ENCODE measurements at regions not wholly inside any gene's neighbourhood (a gene's known extent, or its start where the extent isn't known, plus 50 kb on each side); places are given as distances from the start of the nearest gene placed in this dataset.

GRCh38 chr3:25895443-25895842 lies 105.6 kb downstream of the OXSM start:
- H3K4me3 ChIP-seq (ENCODE audit: low read depth in 1 of 2, low read length in 2 of 2): no peak overlapping the region
- H3K27me3 ChIP-seq (ENCODE audit: low read depth, low read length): no peaks in the 10 kb centered on the region
- no peaks in the 10 kb centered on the region for H3K9me3 ChIP-seq (ENCODE audit: control insufficient read depth in 1 of 2, low read length in 2 of 2)
- no peaks in the 10 kb centered on the region for H3K36me3 ChIP-seq (ENCODE audit: control insufficient read depth in 1 of 2, insufficient read depth in 2 of 2, low read length in 2 of 2)
- H3K4me1 ChIP-seq (ENCODE audit: control insufficient read depth in 1 of 2, insufficient read depth in 2 of 2, low read length in 2 of 2): no peaks in the 10 kb centered on the region
- H3K27ac ChIP-seq (ENCODE audit: low read length): no peak overlapping the region

- no peak overlapping the region for H3K4me3 ChIP-seq (ENCODE audit: low read depth in 1 of 2, low read length in 2 of 2)
- no peak overlapping the region for H3K27ac ChIP-seq (ENCODE audit: low read length)
- H3K9me3 ChIP-seq (ENCODE audit: control insufficient read depth in 1 of 2, low read length in 2 of 2): no peaks in the 10 kb centered on the region
- no peaks in the 10 kb centered on the region for H3K4me1 ChIP-seq (ENCODE audit: control insufficient read depth in 1 of 2, insufficient read depth in 2 of 2, low read length in 2 of 2)
- H3K27me3 ChIP-seq (ENCODE audit: low read depth, low read length): no peaks in the 10 kb centered on the region
- H3K36me3 ChIP-seq (ENCODE audit: control insufficient read depth in 1 of 2, insufficient read depth in 2 of 2, low read length in 2 of 2): no peaks in the 10 kb centered on the region
Observed at GRCh38 chr3:25897019-25897418, 107.1 kb downstream of the OXSM start.

- H3K9me3 ChIP-seq (ENCODE audit: control insufficient read depth in 1 of 2, low read length in 2 of 2): no peaks in the 10 kb centered on the region
Observed at GRCh38 chr3:25899352-25900101, 109.6 kb downstream of the OXSM start.

GRCh38 chr3:25900161-25900560 lies 110.3 kb downstream of the OXSM start:
- H3K27ac ChIP-seq (ENCODE audit: low read length): no peak overlapping the region
- H3K27me3 ChIP-seq (ENCODE audit: low read depth, low read length): no peaks in the 10 kb centered on the region
- H3K4me3 ChIP-seq (ENCODE audit: low read depth in 1 of 2, low read length in 2 of 2): no peak overlapping the region
- no peaks in the 10 kb centered on the region for H3K9me3 ChIP-seq (ENCODE audit: control insufficient read depth in 1 of 2, low read length in 2 of 2)
- no peaks in the 10 kb centered on the region for H3K4me1 ChIP-seq (ENCODE audit: control insufficient read depth in 1 of 2, insufficient read depth in 2 of 2, low read length in 2 of 2)
- H3K36me3 ChIP-seq (ENCODE audit: control insufficient read depth in 1 of 2, insufficient read depth in 2 of 2, low read length in 2 of 2): no peaks in the 10 kb centered on the region

More at GRCh38 chr3:25899352-25900101, 109.6 kb downstream of the OXSM start:
- Histone ChIP-seq H3K4me3 (ENCODE audit: low read depth in 1 of 2, low read length in 2 of 2) (no peak overlapping the region), H3K27me3 (ENCODE audit: low read depth, low read length) (no peaks in the 10 kb centered on the region), H3K27ac (ENCODE audit: low read length) (no peak overlapping the region), H3K4me1 (ENCODE audit: control insufficient read depth in 1 of 2, insufficient read depth in 2 of 2, low read length in 2 of 2) (no peaks in the 10 kb centered on the region), H3K36me3 (ENCODE audit: control insufficient read depth in 1 of 2, insufficient read depth in 2 of 2, low read length in 2 of 2) (no peaks in the 10 kb centered on the region)

DNA sequence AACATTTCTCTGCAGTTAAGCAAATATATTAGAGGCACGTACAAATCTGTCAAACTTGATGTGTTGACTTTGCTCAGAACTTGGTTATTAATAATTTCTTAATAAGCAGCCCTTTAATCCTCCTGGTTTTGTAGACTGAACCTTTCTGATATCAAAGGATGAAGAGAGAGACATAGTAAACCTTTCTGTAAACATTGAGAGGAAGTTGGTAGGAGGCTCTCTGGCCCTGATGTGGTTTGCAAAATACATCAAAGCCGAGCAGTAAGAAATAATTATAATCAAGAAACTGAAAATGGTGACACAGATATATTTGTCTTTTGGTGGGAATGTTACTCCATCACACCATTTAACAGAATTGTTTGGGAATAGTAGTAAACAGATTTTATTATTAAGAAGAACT lies 111.9 kb downstream of the OXSM start:
- H3K4me3 ChIP-seq (ENCODE audit: low read depth in 1 of 2, low read length in 2 of 2): no peak overlapping the region
- no peaks in the 10 kb centered on the region for H3K27me3 ChIP-seq (ENCODE audit: low read depth, low read length)
- no peaks in the 10 kb centered on the region for H3K4me1 ChIP-seq (ENCODE audit: control insufficient read depth in 1 of 2, insufficient read depth in 2 of 2, low read length in 2 of 2)
- no peaks in the 10 kb centered on the region for H3K36me3 ChIP-seq (ENCODE audit: control insufficient read depth in 1 of 2, insufficient read depth in 2 of 2, low read length in 2 of 2)
- no peaks in the 10 kb centered on the region for H3K9me3 ChIP-seq (ENCODE audit: control insufficient read depth in 1 of 2, low read length in 2 of 2)
- no peak overlapping the region for H3K27ac ChIP-seq (ENCODE audit: low read length)

DNA sequence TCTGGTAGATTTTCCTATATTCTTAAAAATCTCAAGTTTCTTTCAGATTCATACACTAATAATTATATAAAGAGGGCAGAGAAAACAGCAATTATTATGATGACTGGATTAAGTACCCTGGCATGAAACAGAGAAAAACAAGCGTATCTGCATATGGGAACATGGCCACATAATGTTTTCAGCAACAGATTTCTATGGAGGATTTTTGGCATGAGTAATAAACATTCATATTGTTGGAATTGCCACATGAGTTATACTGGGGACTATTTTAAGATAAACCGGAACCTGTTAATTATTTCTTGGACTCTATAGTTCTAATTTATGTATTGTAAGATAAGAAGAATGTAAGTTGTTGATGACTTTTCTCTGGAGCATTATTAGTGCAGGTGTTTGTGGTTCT lies 112.7 kb downstream of the OXSM start:
- no peak overlapping the region for H3K4me3 ChIP-seq (ENCODE audit: low read depth in 1 of 2, low read length in 2 of 2)
- no peaks in the 10 kb centered on the region for H3K27me3 ChIP-seq (ENCODE audit: low read depth, low read length)
- no peaks in the 10 kb centered on the region for H3K9me3 ChIP-seq (ENCODE audit: control insufficient read depth in 1 of 2, low read length in 2 of 2)
- H3K4me1 ChIP-seq (ENCODE audit: control insufficient read depth in 1 of 2, insufficient read depth in 2 of 2, low read length in 2 of 2): no peaks in the 10 kb centered on the region
- no peak overlapping the region for H3K27ac ChIP-seq (ENCODE audit: low read length)
- H3K36me3 ChIP-seq (ENCODE audit: control insufficient read depth in 1 of 2, insufficient read depth in 2 of 2, low read length in 2 of 2): no peaks in the 10 kb centered on the region

GRCh38 chr3:25903371-25904129 lies 113.7 kb downstream of the OXSM start:
- no peak overlapping the region for H3K27ac ChIP-seq (ENCODE audit: low read length)

DNA sequence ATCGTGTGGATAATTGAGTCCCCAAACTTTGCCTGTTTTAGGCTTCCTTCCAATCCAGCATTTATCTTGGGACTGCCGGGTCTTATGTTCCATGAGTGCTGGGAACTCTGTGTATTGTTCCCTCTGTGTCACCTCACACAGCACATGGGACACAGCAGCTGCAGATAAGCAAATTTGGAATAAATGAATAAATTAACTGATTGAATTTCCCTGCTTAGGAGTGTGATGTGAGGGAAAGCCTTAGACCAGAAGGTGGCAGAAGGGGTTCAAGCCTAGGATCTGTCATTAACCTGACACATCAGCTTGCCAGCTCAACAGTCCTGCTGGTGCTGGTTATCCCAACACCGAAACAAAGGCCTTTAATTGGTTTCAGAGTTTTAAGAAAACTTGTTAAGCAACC lies 114.3 kb downstream of the OXSM start:
- no peaks in the 10 kb centered on the region for H3K9me3 ChIP-seq (ENCODE audit: control insufficient read depth in 1 of 2, low read length in 2 of 2)
- no peaks in the 10 kb centered on the region for H3K4me1 ChIP-seq (ENCODE audit: control insufficient read depth in 1 of 2, insufficient read depth in 2 of 2, low read length in 2 of 2)
- no peak overlapping the region for H3K4me3 ChIP-seq (ENCODE audit: low read depth in 1 of 2, low read length in 2 of 2)
- H3K27me3 ChIP-seq (ENCODE audit: low read depth, low read length): no peaks in the 10 kb centered on the region
- H3K36me3 ChIP-seq (ENCODE audit: control insufficient read depth in 1 of 2, insufficient read depth in 2 of 2, low read length in 2 of 2): no peaks in the 10 kb centered on the region
- H3K27ac ChIP-seq (ENCODE audit: low read length): no peak overlapping the region

More at GRCh38 chr3:25903371-25904129, 113.7 kb downstream of the OXSM start:
- Histone ChIP-seq H3K36me3 (ENCODE audit: control insufficient read depth in 1 of 2, insufficient read depth in 2 of 2, low read length in 2 of 2) (no peaks in the 10 kb centered on the region), H3K9me3 (ENCODE audit: control insufficient read depth in 1 of 2, low read length in 2 of 2) (no peaks in the 10 kb centered on the region), H3K4me3 (ENCODE audit: low read depth in 1 of 2, low read length in 2 of 2) (no peak overlapping the region), H3K27me3 (ENCODE audit: low read depth, low read length) (no peaks in the 10 kb centered on the region), H3K4me1 (ENCODE audit: control insufficient read depth in 1 of 2, insufficient read depth in 2 of 2, low read length in 2 of 2) (no peaks in the 10 kb centered on the region)

- Histone ChIP-seq H3K27me3 (ENCODE audit: low read depth, low read length) (no peaks in the 10 kb centered on the region), H3K4me3 (ENCODE audit: low read depth in 1 of 2, low read length in 2 of 2) (no peak overlapping the region), H3K36me3 (ENCODE audit: control insufficient read depth in 1 of 2, insufficient read depth in 2 of 2, low read length in 2 of 2) (no peaks in the 10 kb centered on the region), H3K4me1 (ENCODE audit: control insufficient read depth in 1 of 2, insufficient read depth in 2 of 2, low read length in 2 of 2) (no peaks in the 10 kb centered on the region), H3K9me3 (ENCODE audit: control insufficient read depth in 1 of 2, low read length in 2 of 2) (no peaks in the 10 kb centered on the region), H3K27ac (ENCODE audit: low read length) (no peak overlapping the region)
Observed at GRCh38 chr3:25906132-25906906, 116.4 kb downstream of the OXSM start.

DNA sequence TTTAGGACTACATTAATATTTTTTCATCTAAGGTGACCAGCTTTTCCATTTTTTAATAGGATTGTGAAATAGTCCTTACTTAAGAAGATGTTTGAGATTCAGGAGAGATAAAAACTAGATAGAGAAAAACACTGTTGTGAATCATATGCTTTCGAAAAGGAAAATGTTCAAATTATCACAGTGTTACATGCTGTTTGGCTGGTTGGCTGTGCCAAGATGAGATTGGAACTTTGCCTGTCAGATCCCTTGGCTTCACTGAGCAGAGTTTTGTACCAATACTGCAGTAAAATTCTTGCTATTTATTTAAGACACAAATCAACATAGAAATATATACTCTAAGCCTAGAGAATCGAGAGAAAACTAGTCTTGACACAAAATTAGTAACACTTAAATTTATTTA lies 117.2 kb downstream of the OXSM start:
- no peaks in the 10 kb centered on the region for H3K4me1 ChIP-seq (ENCODE audit: control insufficient read depth in 1 of 2, insufficient read depth in 2 of 2, low read length in 2 of 2)
- H3K27me3 ChIP-seq (ENCODE audit: low read depth, low read length): no peaks in the 10 kb centered on the region
- H3K27ac ChIP-seq (ENCODE audit: low read length): no peak overlapping the region
- H3K4me3 ChIP-seq (ENCODE audit: low read depth in 1 of 2, low read length in 2 of 2): no peak overlapping the region
- no peaks in the 10 kb centered on the region for H3K36me3 ChIP-seq (ENCODE audit: control insufficient read depth in 1 of 2, insufficient read depth in 2 of 2, low read length in 2 of 2)
- H3K9me3 ChIP-seq (ENCODE audit: control insufficient read depth in 1 of 2, low read length in 2 of 2): no peaks in the 10 kb centered on the region

GRCh38 chr3:25910105-25910504 lies 120.2 kb downstream of the OXSM start:
- H3K4me1 ChIP-seq (ENCODE audit: control insufficient read depth in 1 of 2, insufficient read depth in 2 of 2, low read length in 2 of 2): no peaks in the 10 kb centered on the region
- H3K4me3 ChIP-seq (ENCODE audit: low read depth in 1 of 2, low read length in 2 of 2): no peak overlapping the region
- no peaks in the 10 kb centered on the region for H3K9me3 ChIP-seq (ENCODE audit: control insufficient read depth in 1 of 2, low read length in 2 of 2)
- H3K36me3 ChIP-seq (ENCODE audit: control insufficient read depth in 1 of 2, insufficient read depth in 2 of 2, low read length in 2 of 2): no peaks in the 10 kb centered on the region
- H3K27ac ChIP-seq (ENCODE audit: low read length): no peak overlapping the region
- no peaks in the 10 kb centered on the region for H3K27me3 ChIP-seq (ENCODE audit: low read depth, low read length)

All from muscle layer of duodenum (tissue), 2 donors.